ENCODE measurements at regions not wholly inside any gene's neighbourhood (a gene's known extent, or its start where the extent isn't known, plus 50 kb on each side); places are given as distances from the start of the nearest gene placed in this dataset.

GRCh38 chr1:88216441-88216840, 467.6 kb upstream of the PKN2 start:
- Histone ChIP-seq H3K4me3 (ENCODE audit: low read depth, low read length) (no peak overlapping the region), H3K36me3 (ENCODE audit: control insufficient read depth, insufficient read depth, low read length) (no peaks in the 10 kb centered on the region), H3K27me3 (ENCODE audit: control insufficient read depth, insufficient read depth, low read length) (no peaks in the 10 kb centered on the region)
- TF ChIP-seq, protein P1, sequence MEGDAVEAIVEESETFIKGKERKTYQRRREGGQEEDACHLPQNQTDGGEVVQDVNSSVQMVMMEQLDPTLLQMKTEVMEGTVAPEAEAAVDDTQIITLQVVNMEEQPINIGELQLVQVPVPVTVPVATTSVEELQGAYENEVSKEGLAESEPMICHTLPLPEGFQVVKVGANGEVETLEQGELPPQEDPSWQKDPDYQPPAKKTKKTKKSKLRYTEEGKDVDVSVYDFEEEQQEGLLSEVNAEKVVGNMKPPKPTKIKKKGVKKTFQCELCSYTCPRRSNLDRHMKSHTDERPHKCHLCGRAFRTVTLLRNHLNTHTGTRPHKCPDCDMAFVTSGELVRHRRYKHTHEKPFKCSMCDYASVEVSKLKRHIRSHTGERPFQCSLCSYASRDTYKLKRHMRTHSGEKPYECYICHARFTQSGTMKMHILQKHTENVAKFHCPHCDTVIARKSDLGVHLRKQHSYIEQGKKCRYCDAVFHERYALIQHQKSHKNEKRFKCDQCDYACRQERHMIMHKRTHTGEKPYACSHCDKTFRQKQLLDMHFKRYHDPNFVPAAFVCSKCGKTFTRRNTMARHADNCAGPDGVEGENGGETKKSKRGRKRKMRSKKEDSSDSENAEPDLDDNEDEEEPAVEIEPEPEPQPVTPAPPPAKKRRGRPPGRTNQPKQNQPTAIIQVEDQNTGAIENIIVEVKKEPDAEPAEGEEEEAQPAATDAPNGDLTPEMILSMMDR (IDR thresholded peaks at IDR 0.05; ENCODE audit: insufficient read depth, low read length, poor library complexity, severe bottlenecking), result no peak
- DNase-seq (ENCODE audit: low read depth), result no peak

- no peak for DNase-seq (ENCODE audit: low read depth)
- Histone ChIP-seq H3K36me3 (ENCODE audit: control insufficient read depth, insufficient read depth, low read length) (no peaks in the 10 kb centered on the region), H3K27me3 (ENCODE audit: control insufficient read depth, insufficient read depth, low read length) (no peaks in the 10 kb centered on the region), H3K4me3 (ENCODE audit: low read depth, low read length) (no peak overlapping the region)
- TF ChIP-seq, protein P1 (IDR thresholded peaks at IDR 0.05; ENCODE audit: insufficient read depth, low read length, poor library complexity, severe bottlenecking), result no peak
Measured at GRCh38 chr1:88217386-88217785, 466.7 kb upstream of the PKN2 start.

DNA sequence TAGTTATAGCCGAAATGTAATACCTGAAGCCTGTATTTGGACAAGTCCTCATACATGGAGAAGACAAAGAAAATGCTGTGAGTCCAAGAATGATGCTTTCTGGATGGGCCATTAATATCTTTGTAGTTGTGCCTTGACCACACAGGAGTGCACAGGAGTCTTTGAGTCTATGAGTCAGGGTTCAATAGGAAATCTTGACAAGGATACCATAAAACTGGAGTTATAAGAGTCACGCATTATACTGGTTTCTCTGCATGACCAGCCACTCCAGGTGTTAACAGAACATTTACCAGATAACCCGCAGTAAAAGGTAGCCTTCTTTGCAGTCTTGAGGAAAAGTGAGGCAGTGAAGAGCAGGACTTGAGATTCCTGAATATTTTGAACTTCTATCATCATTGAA, 464.6 kb upstream of the PKN2 start:
- TF ChIP-seq, protein P1 (IDR thresholded peaks at IDR 0.05; ENCODE audit: insufficient read depth, low read length, poor library complexity, severe bottlenecking), result no peak
- no peak for DNase-seq (ENCODE audit: low read depth)
- no peaks in the 10 kb centered on the region for H3K36me3 ChIP-seq (ENCODE audit: control insufficient read depth, insufficient read depth, low read length)

DNA sequence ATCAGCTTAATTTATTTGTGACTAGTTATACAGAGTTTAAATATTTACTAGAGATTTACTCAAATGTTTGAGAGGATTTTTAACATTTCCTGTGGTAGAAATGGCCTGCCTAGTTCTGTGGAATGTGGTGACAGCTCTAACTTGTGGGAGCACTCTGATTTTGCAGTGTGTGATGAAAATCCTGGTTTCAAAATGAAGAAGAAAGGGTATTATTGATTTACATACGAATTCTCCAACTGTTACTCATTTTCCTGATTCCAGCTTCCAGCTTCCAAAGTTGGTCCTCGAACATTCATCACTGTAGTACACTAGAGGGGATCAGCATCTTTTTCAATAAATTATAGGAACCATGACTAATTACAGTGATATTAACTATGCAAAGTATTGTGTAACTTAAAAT, 462.7 kb upstream of the PKN2 start:
- H3K4me3 ChIP-seq (ENCODE audit: low read depth, low read length), result no peak overlapping the region
- DNase-seq (ENCODE audit: low read depth), result no peak
- no peaks in the 10 kb centered on the region for H3K36me3 ChIP-seq (ENCODE audit: control insufficient read depth, insufficient read depth, low read length)
- TF ChIP-seq, protein P1 (IDR thresholded peaks at IDR 0.05; ENCODE audit: insufficient read depth, low read length, poor library complexity, severe bottlenecking), result no peak
- H3K27me3 ChIP-seq (ENCODE audit: control insufficient read depth, insufficient read depth, low read length), result no peaks in the 10 kb centered on the region

More for the DNA sequence above, 464.6 kb upstream of the PKN2 start:
- Histone ChIP-seq H3K4me3 (ENCODE audit: low read depth, low read length) (no peak overlapping the region), H3K27me3 (ENCODE audit: control insufficient read depth, insufficient read depth, low read length) (no peaks in the 10 kb centered on the region)

- TF ChIP-seq, protein P1 (IDR thresholded peaks at IDR 0.05; ENCODE audit: insufficient read depth, low read length, poor library complexity, severe bottlenecking), result no peak
- no peaks in the 10 kb centered on the region for H3K27me3 ChIP-seq (ENCODE audit: control insufficient read depth, insufficient read depth, low read length)
- no peaks in the 10 kb centered on the region for H3K36me3 ChIP-seq (ENCODE audit: control insufficient read depth, insufficient read depth, low read length)
- H3K4me3 ChIP-seq (ENCODE audit: low read depth, low read length), result no peak overlapping the region
- DNase-seq (ENCODE audit: low read depth), result no peak
Measured at GRCh38 chr1:88224906-88225305, 459.2 kb upstream of the PKN2 start.

- H3K4me3 ChIP-seq (ENCODE audit: low read depth, low read length), result no peak overlapping the region
- no peak for DNase-seq (ENCODE audit: low read depth)
- TF ChIP-seq, protein P1 (IDR thresholded peaks at IDR 0.05; ENCODE audit: insufficient read depth, low read length, poor library complexity, severe bottlenecking), result peak; percentile 22
- H3K36me3 ChIP-seq (ENCODE audit: control insufficient read depth, insufficient read depth, low read length), result no peaks in the 10 kb centered on the region
- no peaks in the 10 kb centered on the region for H3K27me3 ChIP-seq (ENCODE audit: control insufficient read depth, insufficient read depth, low read length)
Measured at GRCh38 chr1:88228114-88228513, 456.0 kb upstream of the PKN2 start.
